ENCODE measurements at regions not wholly inside any gene's neighbourhood (a gene's known extent, or its start where the extent isn't known, plus 50 kb on each side); places are given as distances from the start of the nearest gene placed in this dataset.

DNA sequence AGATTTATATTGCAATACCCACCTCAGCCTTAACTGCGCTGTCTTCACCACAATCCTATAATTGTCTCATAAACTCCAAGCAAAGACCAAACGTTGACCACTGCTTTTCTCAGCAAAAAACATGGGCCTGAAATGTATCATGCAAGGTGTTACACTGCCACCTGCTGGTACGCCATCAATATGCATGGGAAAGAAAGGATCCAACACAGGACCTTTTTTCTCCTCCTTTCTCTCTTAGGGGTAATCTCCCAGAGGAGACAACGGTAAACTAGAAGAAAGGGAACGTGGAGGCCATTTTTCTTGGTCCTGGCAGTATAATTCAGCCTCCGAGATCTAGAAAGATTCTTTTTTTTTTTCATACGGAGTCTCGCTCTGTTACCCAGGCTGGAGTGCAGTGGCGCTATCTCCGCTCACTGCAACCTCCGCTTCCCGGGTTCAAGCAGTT lies 79.1 kb upstream of the MPP7 start (continued):
- TF ChIP-seq, protein P1, sequence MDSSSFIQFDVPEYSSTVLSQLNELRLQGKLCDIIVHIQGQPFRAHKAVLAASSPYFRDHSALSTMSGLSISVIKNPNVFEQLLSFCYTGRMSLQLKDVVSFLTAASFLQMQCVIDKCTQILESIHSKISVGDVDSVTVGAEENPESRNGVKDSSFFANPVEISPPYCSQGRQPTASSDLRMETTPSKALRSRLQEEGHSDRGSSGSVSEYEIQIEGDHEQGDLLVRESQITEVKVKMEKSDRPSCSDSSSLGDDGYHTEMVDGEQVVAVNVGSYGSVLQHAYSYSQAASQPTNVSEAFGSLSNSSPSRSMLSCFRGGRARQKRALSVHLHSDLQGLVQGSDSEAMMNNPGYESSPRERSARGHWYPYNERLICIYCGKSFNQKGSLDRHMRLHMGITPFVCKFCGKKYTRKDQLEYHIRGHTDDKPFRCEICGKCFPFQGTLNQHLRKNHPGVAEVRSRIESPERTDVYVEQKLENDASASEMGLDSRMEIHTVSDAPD (CRISPR knock-in tag; IDR thresholded peaks at IDR 0.05) = no peak
- no peak for TF ChIP-seq CREB3L1 (IDR thresholded peaks at IDR 0.05; ENCODE audit: borderline replicate concordance, low read depth)
- no peak for TF ChIP-seq THAP7 (CRISPR knock-in tag; IDR thresholded peaks at IDR 0.05)
- peak; percentile 90 to 95 for TF ChIP-seq RAD21 (CRISPR knock-in tag; conservative IDR thresholded peaks at IDR 0.05 in 1 of 2, IDR thresholded peaks at IDR 0.05 in 1 of 2)
- TF ChIP-seq, protein P2, sequence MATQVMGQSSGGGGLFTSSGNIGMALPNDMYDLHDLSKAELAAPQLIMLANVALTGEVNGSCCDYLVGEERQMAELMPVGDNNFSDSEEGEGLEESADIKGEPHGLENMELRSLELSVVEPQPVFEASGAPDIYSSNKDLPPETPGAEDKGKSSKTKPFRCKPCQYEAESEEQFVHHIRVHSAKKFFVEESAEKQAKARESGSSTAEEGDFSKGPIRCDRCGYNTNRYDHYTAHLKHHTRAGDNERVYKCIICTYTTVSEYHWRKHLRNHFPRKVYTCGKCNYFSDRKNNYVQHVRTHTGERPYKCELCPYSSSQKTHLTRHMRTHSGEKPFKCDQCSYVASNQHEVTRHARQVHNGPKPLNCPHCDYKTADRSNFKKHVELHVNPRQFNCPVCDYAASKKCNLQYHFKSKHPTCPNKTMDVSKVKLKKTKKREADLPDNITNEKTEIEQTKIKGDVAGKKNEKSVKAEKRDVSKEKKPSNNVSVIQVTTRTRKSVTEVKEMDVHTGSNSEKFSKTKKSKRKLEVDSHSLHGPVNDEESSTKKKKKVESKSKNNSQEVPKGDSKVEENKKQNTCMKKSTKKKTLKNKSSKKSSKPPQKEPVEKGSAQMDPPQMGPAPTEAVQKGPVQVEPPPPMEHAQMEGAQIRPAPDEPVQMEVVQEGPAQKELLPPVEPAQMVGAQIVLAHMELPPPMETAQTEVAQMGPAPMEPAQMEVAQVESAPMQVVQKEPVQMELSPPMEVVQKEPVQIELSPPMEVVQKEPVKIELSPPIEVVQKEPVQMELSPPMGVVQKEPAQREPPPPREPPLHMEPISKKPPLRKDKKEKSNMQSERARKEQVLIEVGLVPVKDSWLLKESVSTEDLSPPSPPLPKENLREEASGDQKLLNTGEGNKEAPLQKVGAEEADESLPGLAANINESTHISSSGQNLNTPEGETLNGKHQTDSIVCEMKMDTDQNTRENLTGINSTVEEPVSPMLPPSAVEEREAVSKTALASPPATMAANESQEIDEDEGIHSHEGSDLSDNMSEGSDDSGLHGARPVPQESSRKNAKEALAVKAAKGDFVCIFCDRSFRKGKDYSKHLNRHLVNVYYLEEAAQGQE (IDR thresholded peaks at IDR 0.05; ENCODE audit: borderline replicate concordance) = peak; percentile 89
- TF ChIP-seq, protein P2 (CRISPR knock-in tag; IDR thresholded peaks at IDR 0.05; ENCODE audit: low read depth) = no peak
- no peak for TF ChIP-seq SP1 (CRISPR knock-in tag; IDR thresholded peaks at IDR 0.05)
- TF ChIP-seq ZBTB7A (IDR thresholded peaks at IDR 0.05; ENCODE audit: borderline replicate concordance, control insufficient read depth, low read depth, low read length) = no peak
- TF ChIP-seq CBX2 (IDR thresholded peaks at IDR 0.05; ENCODE audit: insufficient read depth, low read length, poor library complexity, severe bottlenecking) = no peak
- no peak for TF ChIP-seq KLF6 (CRISPR knock-in tag; IDR thresholded peaks at IDR 0.05; ENCODE audit: borderline replicate concordance)
- no peak for TF ChIP-seq EWSR1 (IDR thresholded peaks at IDR 0.05; ENCODE audit: borderline replicate concordance, low read depth, partially characterized antibody)
- no peak for TF ChIP-seq ZNF583 (CRISPR knock-in tag; IDR thresholded peaks at IDR 0.05)
- TF ChIP-seq RBM39 (optimal IDR thresholded peaks at IDR 0.05; ENCODE audit: low read depth, low read length) = no peak
- TF ChIP-seq FOXK1 (CRISPR knock-in tag; IDR thresholded peaks at IDR 0.05; ENCODE audit: borderline replicate concordance) = no peak
- TF ChIP-seq HNRNPH1 (optimal IDR thresholded peaks at IDR 0.05; ENCODE audit: low read depth, low read length) = no peak
- TF ChIP-seq MEIS2 (IDR thresholded peaks at IDR 0.05; ENCODE audit: partially characterized antibody) = no peak
- 0 out of 4 replicates have a peak, but pooled peaks of 1 of the 2 experiments have one; percentile 20 for TF ChIP-seq RCOR1 (IDR thresholded peaks at IDR 0.05; ENCODE audit: borderline replicate concordance in 1 of 2, low read depth in 2 of 2, low read length in 2 of 2)
